GM23338 (cell line): ENCODE measurements at regions not wholly inside any gene's neighbourhood (a gene's known extent, or its start where the extent isn't known, plus 50 kb on each side); places are given as distances from the start of the nearest gene placed in this dataset.

Experiments
- ATAC-seq: fragments of 200-7000 bp; cut with Tn5 transposase; 3 replicates; pipeline ENCODE4 v1.9.1; 2020
- DNase-seq: peaks from one replicate; pipeline ENCODE4 v3.0.0-alpha.2; 2015; ENCODE audit warnings: low spot score
- H2AFZ ChIP-seq: fragments of 200-600 bp; sonication (generic); 2 replicates; pipeline ENCODE4 v1.8.0; 2016; ENCODE audit warnings: antibody characterized with exemption, mild to moderate bottlenecking, moderate library complexity
- H3F3A ChIP-seq: fragments of 200-600 bp; sonication (generic); replicated peaks from 2 replicates; pipeline ENCODE4 v1.8.0; 2017; ENCODE audit warnings: antibody characterized with exemption, mixed run types, low read depth
- H3K27ac ChIP-seq: fragments of 200-600 bp; sonication (generic); 2 replicates; pipeline ENCODE4 v1.6.1; 2016; ENCODE audit warnings: low read depth
- H3K27me3 ChIP-seq: fragments of 200-600 bp; sonication (generic); 2 replicates; pipeline ENCODE4 v1.8.0; 2016; ENCODE audit warnings: mild to moderate bottlenecking, mixed run types, moderate library complexity; ENCODE audit not compliant: insufficient read depth
- H3K36me3 ChIP-seq: fragments of 200-600 bp; sonication (generic); 2 replicates; pipeline ENCODE4 v1.8.0; 2016; ENCODE audit warnings: mild to moderate bottlenecking; ENCODE audit not compliant: insufficient read depth
- H3K4me1 ChIP-seq: fragments of 200-600 bp; sonication (generic); 2 replicates; pipeline ENCODE4 v1.8.0; 2016; ENCODE audit warnings: mild to moderate bottlenecking, moderate library complexity; ENCODE audit not compliant: insufficient read depth
- H3K4me2 ChIP-seq: fragments of 200-600 bp; sonication (generic); 2 replicates; pipeline ENCODE4 v1.7.1; 2017; ENCODE audit warnings: mixed run types
- H3K4me3 ChIP-seq: fragments of 200-600 bp; sonication (generic); 2 replicates; pipeline ENCODE4 v1.6.1; 2016; ENCODE audit warnings: mixed run types
- H3K79me2 ChIP-seq: fragments of 200-600 bp; sonication (generic); replicated peaks from 2 replicates; pipeline ENCODE4 v1.8.0; 2017; ENCODE audit warnings: mild to moderate bottlenecking; ENCODE audit not compliant: insufficient read depth
- H3K9me2 ChIP-seq: fragments of 200-600 bp; sonication (generic); 2 replicates; pipeline ENCODE4 v1.8.0; 2017; ENCODE audit not compliant: insufficient read depth
- H4K20me1 ChIP-seq: fragments of 200-600 bp; sonication (generic); replicated peaks from 2 replicates; pipeline ENCODE4 v1.8.0; 2017; ENCODE audit warnings: mild to moderate bottlenecking; ENCODE audit not compliant: insufficient read depth
- H3K27ac Mint-ChIP-seq: 2 replicates; pipeline ENCODE4 v1.8.0; 2020; ENCODE audit warnings: inconsistent platforms, mild to moderate bottlenecking, moderate library complexity, mixed read lengths
- H3K27me3 Mint-ChIP-seq: 3 replicates; pipeline ENCODE4 v1.8.0; 2022; ENCODE audit warnings: low read depth, mild to moderate bottlenecking, moderate library complexity, mixed read lengths, inconsistent platforms; ENCODE audit not compliant: insufficient read depth, poor library complexity
- H3K36me3 Mint-ChIP-seq: 3 replicates; pipeline ENCODE4 v1.8.0; 2021; ENCODE audit warnings: low read depth, mild to moderate bottlenecking, inconsistent platforms, moderate library complexity, mixed read lengths
- H3K4me1 Mint-ChIP-seq: 3 replicates; pipeline ENCODE4 v1.8.0; 2020; ENCODE audit warnings: mild to moderate bottlenecking, inconsistent platforms, mixed read lengths
- H3K4me3 Mint-ChIP-seq: 3 replicates; pipeline ENCODE4 v1.8.0; 2021; ENCODE audit warnings: moderate library complexity, mild to moderate bottlenecking, inconsistent platforms, mixed read lengths
- H3K9me3 Mint-ChIP-seq: 3 replicates; pipeline ENCODE4 v1.8.0; 2020; ENCODE audit warnings: moderate library complexity, mild to moderate bottlenecking, inconsistent platforms, mixed read lengths
- CTCF ChIP-seq, 2 experiments: fragments of 200-600 bp in 1 of 2; sonication (generic) in 1 of 2; conservative IDR thresholded peaks; 2 replicates each; pipeline versions ENCODE4 v1.5.1 to v1.6.1; 2016 to 2017; ENCODE audit warnings: antibody characterized with exemption in 2 of 2, low read depth in 2 of 2, mild to moderate bottlenecking in 2 of 2, moderate library complexity in 1 of 2
- EZH2phosphoT487 ChIP-seq: fragments of 200-600 bp; sonication (generic); IDR thresholded peaks from one replicate; pipeline ENCODE4 v1.8.1; 2018; ENCODE audit warnings: antibody characterized with exemption; ENCODE audit not compliant: unreplicated experiment
- JUNB ChIP-seq: IDR thresholded peaks from one replicate; pipeline ENCODE4 v1.6.1; 2016; ENCODE audit warnings: antibody characterized with exemption; ENCODE audit not compliant: unreplicated experiment
- NANOG ChIP-seq: IDR thresholded peaks from 2 replicates; pipeline ENCODE4 v1.6.1; 2016; ENCODE audit warnings: antibody characterized with exemption, borderline replicate concordance
- POLR2AphosphoS5 ChIP-seq: IDR thresholded peaks from 2 replicates; pipeline ENCODE4 v1.6.1; 2016; ENCODE audit warnings: antibody characterized with exemption, low read depth
- ZNF331 ChIP-seq: fragments of 250-450 bp; sonication (Bioruptor Pico); IDR thresholded peaks from 2 replicates; pipeline ENCODE4 v1.5.0; 2020; ENCODE audit warnings: low read depth, mild to moderate bottlenecking, moderate library complexity
- TF ChIP-seq, protein P1 (sequence below): fragments of 250-450 bp; sonication (Bioruptor Pico); IDR thresholded peaks from 2 replicates; pipeline ENCODE4 v1.5.0; 2020; ENCODE audit warnings: mild to moderate bottlenecking, moderate library complexity

DNA sequence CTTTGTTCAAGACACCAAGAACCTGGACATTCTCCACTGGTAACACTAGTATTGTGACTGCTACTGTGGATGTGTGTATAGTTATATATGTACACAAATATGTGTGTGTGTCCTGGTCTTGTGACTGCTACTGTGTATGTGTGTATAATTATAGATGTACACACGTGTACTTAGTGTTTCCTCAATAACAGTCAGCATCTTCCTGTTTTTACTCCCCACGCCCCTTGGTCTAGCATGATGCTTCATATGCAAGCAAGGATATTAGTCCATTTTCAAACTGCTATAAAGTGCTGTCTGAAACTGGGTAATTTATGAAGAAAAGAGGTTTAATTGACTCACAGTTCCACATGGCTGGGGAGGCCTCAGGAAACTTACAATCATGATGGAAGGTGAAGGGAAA, 802.7 kb downstream of the RNF144A start:
- Mint-ChIP-seq H3K4me1 (peaks cover 2% of the 10 kb centered on the region; the same call in 1 of the 3 replicates), H3K4me3 (no peak overlapping the region), H3K36me3 (no peaks in the 10 kb centered on the region; the same call in 2 of the 3 replicates), H3K27ac (no peak overlapping the region), H3K27me3 (peaks cover 4% of the 10 kb centered on the region), H3K9me3 (no peaks in the 10 kb centered on the region)
- Histone ChIP-seq H4K20me1 (no peaks in the 10 kb centered on the region), H3K4me3 (no peak overlapping the region), H3K9me2 (peaks cover 11% of the 10 kb centered on the region; the same call in 1 of the 2 replicates), H3K36me3 (no peaks in the 10 kb centered on the region), H3F3A (no peaks in the 10 kb centered on the region), H3K4me2 (no peak overlapping the region), H2AFZ (peak overlapping the region; percentile 43; the same call in 1 of the 2 replicates), H3K4me1 (no peaks in the 10 kb centered on the region), H3K79me2 (no peaks in the 10 kb centered on the region), H3K27me3 (no peaks in the 10 kb centered on the region), H3K27ac (no peak overlapping the region)
- ATAC-seq, result no peak
- TF ChIP-seq NANOG, result no peak
- TF ChIP-seq POLR2AphosphoS5, result no peak
- TF ChIP-seq CTCF (conservative IDR thresholded peaks at IDR 0.05; ENCODE audit: low read depth in 2 of 2), result no peak
- no peak for TF ChIP-seq ZNF331 (CRISPR knock-in tag)
- no peak for TF ChIP-seq JUNB
- no peak for TF ChIP-seq EZH2phosphoT487
- TF ChIP-seq, protein P1, sequence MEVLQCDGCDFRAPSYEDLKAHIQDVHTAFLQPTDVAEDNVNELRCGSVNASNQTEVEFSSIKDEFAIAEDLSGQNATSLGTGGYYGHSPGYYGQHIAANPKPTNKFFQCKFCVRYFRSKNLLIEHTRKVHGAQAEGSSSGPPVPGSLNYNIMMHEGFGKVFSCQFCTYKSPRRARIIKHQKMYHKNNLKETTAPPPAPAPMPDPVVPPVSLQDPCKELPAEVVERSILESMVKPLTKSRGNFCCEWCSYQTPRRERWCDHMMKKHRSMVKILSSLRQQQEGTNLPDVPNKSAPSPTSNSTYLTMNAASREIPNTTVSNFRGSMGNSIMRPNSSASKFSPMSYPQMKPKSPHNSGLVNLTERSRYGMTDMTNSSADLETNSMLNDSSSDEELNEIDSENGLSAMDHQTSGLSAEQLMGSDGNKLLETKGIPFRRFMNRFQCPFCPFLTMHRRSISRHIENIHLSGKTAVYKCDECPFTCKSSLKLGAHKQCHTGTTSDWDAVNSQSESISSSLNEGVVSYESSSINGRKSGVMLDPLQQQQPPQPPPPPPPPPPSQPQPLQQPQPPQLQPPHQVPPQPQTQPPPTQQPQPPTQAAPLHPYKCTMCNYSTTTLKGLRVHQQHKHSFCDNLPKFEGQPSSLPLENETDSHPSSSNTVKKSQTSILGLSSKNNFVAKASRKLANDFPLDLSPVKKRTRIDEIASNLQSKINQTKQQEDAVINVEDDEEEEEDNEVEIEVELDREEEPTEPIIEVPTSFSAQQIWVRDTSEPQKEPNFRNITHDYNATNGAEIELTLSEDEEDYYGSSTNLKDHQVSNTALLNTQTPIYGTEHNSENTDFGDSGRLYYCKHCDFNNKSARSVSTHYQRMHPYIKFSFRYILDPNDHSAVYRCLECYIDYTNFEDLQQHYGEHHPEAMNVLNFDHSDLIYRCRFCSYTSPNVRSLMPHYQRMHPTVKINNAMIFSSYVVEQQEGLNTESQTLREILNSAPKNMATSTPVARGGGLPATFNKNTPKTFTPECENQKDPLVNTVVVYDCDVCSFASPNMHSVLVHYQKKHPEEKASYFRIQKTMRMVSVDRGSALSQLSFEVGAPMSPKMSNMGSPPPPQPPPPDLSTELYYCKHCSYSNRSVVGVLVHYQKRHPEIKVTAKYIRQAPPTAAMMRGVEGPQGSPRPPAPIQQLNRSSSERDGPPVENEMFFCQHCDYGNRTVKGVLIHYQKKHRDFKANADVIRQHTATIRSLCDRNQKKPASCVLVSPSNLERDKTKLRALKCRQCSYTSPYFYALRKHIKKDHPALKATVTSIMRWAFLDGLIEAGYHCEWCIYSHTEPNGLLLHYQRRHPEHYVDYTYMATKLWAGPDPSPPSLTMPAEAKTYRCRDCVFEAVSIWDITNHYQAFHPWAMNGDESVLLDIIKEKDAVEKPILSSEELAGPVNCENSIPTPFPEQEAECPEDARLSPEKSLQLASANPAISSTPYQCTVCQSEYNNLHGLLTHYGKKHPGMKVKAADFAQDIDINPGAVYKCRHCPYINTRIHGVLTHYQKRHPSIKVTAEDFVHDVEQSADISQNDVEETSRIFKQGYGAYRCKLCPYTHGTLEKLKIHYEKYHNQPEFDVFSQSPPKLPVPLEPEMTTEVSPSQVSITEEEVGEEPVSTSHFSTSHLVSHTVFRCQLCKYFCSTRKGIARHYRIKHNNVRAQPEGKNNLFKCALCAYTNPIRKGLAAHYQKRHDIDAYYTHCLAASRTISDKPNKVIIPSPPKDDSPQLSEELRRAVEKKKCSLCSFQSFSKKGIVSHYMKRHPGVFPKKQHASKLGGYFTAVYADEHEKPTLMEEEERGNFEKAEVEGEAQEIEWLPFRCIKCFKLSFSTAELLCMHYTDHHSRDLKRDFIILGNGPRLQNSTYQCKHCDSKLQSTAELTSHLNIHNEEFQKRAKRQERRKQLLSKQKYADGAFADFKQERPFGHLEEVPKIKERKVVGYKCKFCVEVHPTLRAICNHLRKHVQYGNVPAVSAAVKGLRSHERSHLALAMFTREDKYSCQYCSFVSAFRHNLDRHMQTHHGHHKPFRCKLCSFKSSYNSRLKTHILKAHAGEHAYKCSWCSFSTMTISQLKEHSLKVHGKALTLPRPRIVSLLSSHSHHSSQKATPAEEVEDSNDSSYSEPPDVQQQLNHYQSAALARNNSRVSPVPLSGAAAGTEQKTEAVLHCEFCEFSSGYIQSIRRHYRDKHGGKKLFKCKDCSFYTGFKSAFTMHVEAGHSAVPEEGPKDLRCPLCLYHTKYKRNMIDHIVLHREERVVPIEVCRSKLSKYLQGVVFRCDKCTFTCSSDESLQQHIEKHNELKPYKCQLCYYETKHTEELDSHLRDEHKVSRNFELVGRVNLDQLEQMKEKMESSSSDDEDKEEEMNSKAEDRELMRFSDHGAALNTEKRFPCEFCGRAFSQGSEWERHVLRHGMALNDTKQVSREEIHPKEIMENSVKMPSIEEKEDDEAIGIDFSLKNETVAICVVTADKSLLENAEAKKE (CRISPR knock-in tag), result no peak
- no peak for DNase-seq
